ENCODE measurements at regions not wholly inside any gene's neighbourhood (a gene's known extent, or its start where the extent isn't known, plus 50 kb on each side); places are given as distances from the start of the nearest gene placed in this dataset.
"Not testable (repeated sequence)": the region's sequence is repeated elsewhere in the genome, so short reads cannot be mapped to it uniquely, and the experiment has no call there.

DNA sequence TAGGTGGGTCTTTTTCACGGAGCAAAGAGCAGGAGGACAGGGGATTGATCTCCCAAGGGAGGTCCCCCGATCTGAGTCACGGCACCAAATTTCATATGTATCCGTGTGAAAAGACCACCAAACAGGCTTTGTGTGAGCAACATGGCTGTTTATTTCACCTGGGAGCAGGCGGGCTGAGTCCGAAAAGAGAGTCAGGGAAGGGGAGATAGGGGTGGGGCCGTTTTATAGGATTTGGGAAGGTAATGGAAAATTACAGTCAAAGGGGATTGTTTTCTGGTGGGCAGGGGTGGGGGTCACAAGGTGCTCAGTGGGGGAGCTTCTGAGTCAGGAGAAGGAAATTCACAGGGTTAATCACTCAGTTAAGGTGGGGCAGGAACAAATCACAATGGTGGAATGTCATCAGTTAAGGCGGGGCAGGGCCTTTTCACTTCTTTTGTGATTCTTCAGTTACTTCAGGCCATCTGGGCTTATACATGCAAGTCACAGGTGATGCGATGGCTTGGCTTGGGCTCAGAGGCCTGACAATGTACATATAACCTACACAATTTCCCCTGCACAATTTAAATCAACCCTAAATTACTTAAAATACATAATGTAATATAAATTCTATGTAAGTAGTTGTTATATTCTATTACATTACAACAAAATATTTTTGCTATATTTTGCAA is 921.3 kb upstream of the ALCAM start:
- not testable (repeated sequence) for DNase-seq

DNA sequence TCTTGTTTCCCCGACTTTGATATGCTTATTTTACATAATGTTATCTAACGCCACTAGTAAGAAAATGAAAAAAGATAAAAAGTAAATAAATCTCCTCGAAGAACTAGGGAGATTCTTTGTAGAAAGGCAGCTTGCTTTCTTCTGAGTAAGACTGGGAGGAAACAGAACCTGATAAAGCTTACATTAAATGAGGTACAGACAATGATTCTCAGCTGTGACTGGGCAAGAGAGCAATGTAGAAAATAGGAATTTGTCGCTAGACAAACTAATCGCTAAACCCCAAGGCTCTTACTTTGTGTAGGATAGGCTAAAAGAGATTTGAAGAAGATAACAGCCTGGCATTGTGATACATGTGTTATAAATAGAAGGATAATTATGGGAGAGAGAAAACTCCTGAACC is 919.0 kb upstream of the ALCAM start:
- no peak for DNase-seq

DNA sequence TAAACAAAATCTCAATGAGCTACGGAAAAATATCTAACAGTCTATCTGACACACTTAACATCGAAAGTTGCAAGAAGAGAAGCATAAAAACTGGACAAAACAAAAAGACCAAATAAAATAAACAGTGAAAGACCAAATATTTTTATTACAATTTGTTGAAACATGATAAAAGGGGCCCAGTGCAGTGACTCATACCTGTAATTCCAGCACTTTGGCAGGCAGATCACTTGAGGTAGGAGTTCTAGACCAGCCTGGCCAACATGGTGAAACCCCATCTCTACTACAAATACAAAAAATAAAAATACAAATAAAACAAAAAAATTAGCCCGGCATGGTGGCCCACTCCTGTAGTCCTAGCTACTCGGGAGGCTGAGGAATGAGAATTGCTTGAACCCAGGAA is 914.0 kb upstream of the ALCAM start:
- no peak for DNase-seq

DNA sequence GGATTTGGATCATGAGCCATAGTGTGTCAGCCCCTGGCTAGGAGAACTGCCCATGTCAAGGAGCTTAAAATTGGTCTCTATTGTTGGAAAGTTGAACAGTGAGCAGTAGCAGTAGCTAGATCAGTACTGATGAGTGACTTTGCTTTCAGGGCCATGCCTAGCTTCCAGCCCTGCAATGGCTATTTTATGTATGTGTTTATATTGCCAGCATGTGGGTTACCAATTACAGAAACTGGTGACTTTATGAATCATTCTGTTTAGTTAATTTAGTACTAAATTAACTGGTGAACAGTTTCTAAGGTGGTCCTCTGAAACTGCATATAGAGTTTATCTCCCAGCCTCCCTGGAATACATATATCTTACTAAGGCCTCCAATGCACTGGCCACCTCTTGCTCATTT is 908.1 kb upstream of the ALCAM start:
- no peak for DNase-seq

DNA sequence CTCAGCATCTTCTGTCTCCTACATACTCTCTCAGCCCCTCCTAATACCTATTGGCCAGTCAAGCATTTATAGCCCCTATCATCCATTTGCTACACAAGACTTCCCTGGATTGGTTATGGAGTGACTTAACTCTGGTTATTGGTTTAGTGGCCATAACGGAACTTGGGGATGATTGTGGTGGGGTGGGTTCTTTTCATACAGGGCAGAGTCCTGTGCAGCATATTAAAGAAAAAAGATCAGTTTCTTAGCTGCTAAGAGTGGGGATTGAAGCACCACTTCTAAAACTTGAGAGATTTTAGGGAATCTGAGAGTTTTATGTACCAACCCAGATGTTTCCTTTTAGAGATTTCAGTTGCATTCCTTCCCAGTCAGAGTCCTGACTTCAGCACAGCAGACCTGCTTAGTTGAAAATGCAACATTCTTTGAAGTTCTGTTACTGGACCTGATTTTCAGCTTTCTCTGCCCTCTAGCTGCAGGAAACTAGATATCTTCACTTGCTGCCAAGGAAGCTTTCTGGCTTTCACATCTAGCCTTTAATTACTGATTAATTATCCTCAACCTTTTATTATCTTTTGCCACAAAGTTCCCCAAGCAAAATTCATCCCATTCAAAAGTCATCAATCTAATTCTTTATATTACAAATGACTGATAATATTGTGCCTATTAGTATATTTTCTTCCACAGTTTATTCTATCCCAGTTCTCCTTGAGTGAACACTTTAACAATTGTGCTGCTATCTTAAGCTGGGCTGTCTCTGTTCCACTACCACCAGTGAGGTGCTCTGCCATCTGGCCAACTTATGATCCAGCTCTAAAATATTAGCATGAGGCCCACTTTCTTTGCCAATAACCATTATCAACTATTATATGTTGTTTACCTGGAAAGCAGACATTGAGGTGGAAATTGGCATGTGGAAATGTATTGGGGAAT is 906.0 kb upstream of the ALCAM start:
- no peak for DNase-seq

DNA sequence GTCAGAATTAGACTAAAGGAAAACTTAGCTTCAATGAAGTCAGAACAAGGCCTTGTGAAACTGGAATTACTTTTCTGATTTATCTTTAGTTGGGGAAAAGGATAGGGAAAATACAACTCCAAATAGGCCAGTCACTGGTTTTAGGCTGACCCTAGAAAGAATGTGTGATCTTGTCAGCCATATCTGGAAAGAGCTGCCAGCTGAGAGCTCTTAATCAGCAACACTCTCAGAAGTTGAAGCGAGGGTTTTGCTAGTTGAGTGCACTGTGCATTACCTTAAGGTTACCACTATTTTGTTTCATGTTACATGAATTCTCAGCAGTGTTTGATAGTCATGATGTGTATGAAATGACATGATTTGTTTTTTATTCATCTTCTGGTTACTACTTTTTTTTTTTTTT is 905.3 kb upstream of the ALCAM start:
- no peak for DNase-seq

DNA sequence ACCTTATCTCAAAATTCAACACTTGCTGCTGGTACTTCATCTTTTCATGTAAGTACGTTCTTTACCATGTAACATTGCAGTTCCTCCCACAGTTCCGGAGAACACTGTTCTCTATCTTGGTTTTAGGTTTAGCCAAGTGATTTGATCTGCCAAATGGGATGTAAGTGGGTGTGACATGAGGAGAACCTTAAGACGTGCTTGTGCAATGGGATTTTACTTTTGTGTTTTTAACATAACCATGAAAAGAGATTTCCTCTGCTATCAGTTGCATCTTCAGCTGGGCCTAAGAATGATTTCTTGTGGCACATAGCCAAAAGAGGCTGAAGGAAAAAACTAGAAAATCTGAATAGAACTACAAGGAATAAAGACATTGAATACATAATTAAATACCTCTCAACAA is 894.5 kb upstream of the ALCAM start:
- DNase-seq: no peak

DNA sequence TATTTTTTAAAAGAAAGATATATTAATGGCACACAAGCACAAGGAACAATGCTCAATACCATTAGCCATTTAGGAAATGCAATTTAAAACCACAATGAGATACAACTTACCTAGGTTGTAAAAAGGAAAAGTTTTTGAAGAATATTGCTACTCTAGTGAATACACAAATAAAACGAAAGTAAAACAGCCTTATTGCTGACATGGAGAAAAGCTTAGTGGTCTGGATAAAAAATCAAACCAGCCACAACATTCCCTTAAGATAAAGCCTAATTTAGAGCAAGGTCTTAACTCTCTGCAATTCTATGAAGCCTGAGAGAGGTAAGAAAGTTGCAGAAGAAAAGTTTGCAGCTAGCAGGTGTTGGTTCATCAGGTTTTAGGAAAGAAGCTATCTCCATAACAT is 892.7 kb upstream of the ALCAM start:
- DNase-seq: no peak

DNA sequence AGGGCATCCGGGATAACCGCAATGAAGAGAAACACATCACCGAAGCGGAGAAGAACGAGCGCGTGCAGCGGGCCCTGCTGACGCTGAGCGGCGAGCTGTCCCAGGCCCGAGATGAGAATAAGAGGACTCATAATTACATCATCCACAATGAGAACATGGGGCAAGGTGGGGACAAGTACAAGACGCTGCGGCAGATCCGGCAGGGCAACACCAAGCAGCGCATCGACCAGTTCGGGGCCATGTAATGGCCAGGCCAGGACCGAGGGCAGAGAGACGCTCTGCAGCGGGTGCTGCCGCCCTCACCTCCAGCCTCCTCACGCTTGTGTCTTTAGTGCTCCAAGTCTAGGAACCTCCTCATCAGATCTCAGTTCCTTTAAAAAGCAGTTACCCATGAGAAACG is 863.7 kb upstream of the ALCAM start:
- no peak for DNase-seq

DNA sequence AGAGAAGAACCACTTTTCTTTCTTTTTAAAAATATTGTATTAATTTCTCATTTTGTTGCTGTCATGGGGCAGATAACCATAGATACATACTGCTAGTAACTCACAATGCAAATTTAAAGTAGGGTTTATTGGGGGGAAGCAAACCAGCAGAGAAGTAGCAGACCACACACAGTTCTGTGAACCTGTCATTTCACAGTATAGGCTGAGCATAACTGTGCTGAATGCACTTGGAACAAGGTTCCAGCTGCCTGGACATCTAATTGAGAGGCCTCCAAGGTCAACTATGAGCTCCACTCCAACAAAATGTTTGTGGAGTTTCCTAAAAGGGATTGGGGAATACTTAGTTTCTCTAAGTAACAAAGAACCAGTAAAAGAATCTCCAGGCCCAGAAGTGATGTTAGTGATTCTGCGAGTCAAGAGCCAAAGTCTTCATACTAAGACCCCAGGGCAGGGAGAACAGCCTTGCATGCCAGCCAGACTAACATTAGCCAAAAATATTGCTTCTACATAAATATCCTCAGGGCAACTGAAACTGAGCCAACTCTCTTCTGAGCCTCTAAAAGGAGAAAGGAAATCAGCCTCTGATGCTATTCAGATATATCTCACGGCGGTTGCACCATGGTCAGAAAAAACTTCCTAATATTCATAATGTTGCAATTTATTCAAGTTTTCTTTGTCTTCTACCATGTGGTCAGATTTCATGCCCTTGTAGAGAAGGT is 856.4 kb upstream of the ALCAM start:
- no peak for DNase-seq

DNA sequence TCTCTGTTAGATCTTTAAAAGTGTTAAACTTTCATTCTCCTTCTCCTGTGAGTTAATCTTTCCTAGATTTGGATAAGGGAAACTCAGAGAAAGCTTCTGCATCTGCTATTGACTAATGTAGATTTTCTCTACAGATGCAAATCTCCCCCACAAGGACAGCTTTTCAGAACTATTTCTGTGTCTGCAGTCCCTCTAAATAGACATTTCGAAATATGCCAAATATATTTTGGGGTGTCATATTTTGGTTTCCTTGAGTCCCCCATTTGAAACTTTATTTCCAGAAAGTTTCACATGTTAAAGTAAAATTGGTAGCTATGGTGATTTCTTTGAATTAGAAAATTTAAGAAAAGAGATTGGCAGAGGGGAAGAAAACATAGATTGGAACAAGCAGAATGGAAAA is 852.3 kb upstream of the ALCAM start:
- no peak for DNase-seq

DNA sequence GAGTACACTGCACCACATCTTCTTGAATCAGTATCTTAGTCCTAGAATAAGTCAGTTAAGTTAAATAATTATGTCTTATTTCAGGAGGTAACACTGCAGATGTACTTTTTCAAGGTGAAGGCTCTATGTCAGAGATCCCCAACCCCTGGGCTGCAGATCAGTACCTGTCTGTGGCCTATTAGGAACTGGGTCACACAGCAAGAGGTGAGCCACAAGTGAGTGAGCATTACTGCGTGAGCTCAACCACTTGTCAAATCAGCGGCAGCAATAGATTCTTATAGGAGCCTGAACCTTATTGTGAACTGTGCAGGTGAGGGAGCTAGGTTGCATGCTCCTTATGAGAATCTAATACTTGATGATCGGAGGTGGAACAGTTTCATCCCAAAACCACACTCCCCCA is 851.9 kb upstream of the ALCAM start:
- no peak for DNase-seq

DNA sequence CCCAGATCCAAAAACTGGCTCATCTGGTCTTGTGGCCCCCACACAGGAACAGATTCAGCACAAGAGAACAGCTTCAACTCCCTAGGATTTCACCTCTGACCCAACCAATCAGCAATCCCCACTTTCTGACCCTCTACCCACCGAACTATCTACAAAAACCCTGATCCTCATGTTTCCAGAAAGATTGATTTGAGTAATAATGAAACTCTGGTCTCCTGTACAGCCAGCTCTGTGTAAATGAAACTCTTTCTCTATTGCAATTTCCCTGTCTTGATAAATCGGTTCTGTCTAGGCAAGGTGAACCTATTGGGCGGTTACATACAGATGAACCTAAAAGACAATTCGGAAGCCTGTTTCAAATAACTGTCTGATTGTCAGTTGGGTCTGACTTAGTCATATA is 847.6 kb upstream of the ALCAM start:
- no peak for DNase-seq

DNA sequence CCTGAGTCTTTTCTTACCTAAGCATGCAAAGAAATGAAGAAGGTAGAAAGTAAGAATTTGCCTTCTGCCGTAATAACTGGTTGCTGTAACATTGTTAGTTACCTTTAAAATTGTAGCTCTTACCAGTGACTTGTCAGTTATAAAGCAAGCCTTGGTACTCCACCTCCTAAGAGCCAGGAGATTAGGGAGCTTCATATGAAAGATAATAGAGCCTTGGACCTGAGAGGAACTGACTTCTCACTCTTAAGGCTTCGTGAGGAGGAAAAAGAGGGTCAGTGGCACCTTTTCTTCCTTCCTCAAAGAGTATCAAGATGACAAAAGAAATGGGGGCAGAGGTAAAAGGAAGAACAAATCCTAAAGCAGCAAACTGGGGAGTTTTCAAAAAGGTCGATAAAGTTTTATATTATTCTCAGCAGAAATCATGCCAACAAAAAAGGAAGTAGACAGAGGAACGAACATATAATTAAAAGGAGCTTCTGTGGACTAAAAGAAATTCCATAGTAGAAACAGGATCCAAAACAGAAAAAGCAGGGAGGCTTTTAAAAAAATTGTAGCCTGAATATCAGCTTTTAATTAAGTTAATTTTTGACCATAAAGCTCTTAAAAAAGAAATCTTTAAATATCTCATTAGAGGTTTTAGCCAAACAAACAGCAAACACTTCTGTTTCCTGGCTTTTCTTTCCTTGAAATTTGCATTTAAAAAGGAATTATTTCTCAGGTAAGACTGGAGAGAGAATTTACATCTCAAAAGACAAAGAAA is 847.1 kb upstream of the ALCAM start:
- DNase-seq: no peak

DNA sequence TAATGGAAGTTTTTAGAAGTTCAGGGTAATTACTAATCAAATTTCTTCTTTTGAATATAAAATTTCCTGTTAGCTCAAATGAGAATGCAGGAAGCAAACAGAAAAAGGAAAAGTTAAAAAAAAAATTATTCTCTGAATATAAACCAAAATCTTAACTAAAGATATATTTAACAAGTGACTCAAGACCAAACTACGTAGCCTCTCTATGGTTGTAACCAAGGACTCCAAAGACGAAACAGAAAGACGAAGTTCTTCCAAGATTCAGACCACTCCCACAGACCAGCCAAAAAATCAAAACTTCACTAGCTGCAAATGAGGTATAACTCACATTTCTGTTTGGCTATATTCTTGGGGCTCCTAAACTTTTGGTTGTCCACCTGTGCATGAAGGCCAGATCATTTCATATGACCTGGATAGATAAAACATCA is 846.5 kb upstream of the ALCAM start:
- no peak for DNase-seq

DNA sequence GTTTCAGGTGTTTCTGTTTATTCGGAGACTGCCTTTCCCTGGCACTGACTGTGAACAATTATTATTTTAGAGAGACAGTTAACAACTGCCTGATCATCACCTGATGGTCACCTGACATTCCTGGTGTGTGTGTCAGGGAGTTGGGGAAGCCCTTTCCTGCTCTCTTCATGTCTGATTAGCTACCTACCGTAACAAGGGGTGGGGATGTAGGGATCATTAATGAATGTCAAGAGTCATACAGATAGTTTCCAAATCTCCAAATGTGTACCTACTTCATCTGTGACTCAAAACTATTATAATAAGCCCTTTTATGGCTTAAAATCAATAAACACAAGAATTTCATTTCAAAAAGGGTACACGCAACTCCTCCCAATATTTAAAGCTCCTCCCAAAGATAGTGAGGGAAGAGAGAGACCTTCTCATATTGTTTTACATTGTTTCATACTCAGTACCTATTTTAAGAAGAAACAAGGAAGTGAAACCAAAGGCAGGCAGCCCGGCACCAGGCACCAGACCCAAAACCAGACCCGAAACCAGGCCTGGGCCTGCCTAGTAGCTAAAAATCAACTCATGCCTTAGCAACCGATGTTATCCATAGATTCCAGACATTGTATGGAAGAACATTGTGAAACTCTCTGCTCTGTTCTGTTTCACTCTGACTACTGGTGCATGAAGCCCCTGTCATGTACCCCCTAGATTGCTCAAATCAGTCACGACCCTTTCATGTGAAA is 844.9 kb upstream of the ALCAM start:
- no peak for DNase-seq

DNA sequence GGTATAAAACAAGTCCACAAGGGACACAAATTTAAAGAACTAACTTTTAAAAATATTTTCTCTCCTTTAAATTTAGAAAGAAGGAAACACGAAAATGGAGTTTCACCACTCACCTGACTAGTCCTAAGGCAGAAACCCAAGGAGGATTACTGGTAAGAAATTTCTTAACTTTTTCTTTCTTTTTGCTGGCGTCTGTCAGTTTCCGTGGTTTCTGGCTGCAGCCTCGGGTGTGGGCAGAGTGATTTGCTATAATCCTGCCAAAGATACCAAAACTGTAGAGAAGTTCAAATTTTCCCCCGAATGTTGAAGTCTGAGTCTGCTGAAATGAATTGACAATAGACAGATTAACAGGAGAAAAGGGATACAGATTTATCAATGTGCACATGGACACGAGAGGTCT is 843.6 kb upstream of the ALCAM start:
- DNase-seq: no peak

DNA sequence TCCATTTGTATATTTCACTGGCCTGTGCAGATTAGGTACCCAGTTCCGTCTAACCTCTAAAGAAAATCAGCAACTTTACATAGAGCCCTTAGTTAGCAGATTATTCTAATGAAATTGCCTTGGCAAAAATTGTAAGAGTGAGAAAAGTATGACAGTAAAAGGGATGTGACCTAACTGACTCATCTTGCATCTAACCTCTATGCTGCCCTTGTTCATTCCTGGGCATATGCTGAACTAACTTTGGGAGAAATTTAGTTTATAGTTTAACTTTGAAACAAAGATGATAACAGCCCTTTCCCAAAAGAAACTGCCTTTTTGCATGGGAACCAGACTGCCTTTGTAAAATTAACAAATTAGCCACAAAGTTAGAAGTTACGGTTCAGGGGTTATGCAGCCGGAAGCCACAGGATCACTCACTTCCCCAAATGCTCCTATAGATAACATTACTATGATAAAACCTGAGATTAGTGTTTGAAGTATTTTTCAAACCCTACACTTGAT is 839.8 kb upstream of the ALCAM start:
- no peak for DNase-seq

DNA sequence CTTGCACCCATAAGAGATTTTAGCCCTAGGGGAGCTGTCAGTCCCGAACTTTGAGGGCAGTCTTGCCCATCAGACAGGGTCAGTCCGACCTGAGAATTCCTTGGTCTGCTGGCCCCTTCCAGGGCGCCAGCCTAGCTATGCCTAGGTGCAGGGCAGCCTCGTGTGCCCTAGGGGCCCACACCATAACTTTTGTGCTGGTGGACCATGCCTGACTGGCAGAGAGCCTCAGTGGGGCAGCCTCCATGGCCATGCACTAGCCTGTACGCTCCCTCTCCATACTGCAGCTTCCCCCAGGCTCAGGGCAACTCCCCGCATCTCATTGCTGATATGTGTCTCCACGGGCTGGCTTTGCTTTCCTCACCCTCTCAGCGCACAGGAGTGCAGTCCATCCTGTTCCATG is 835.8 kb upstream of the ALCAM start:
- DNase-seq: no peak

DNA sequence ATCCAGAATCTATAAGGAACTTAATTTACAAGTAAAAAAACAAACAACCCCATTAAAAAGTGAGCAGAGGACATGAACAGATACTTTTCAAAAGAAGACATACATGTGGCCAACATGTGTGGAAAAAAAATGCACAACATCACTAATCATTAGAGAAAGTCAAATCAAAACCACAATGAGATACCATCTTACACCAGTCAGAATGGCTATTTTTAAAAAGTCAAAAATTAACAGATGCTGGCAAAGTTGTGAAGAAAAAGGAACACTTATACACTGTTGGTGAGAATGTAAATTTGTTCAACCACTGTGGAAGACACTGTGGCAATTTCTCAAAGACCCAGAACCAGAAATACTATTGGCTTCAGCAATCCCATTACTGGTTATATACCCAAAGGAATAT is 830.0 kb upstream of the ALCAM start:
- no peak for DNase-seq

DNA sequence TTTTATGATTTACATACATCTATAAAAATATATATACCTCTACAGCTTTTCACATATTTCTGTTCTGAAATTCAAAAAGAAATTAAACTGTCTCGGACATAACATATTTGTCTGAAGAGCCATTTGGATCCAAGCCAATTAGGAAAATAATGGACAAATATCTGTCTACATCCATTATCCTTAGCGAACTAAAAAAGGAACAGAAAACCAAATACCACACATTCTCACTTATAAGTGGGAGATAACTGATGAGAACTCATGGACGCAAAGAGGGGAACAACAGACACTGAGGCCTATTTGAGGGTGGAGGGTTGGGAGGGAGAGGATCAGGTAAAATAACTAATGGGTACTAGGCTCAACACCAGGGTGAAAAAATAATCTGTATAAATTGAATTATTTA is 829.4 kb upstream of the ALCAM start:
- DNase-seq: no peak

DNA sequence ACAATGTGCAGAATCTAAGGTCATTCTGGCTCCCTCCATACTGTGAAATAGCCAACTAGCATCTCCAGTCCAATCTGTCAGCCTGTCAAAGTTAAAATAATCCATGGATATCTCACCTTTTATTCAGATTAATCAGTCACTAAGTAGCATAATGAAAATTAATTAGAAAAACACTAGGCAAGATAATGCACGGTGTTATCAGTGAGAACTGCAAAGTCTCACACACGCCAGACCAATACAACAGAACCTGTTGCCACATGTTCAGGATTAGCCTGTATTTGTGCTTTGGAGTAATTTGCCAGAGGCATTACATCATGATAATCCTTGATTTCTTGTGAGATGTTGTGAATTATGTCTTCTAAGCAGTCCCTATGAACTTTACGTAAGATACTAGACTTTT is 820.4 kb upstream of the ALCAM start:
- no peak for DNase-seq
